NCI-H1105 treated with DMSO at 0.1 percent for 48 hours (cell line): ENCODE measurements at regions not wholly inside any gene's neighbourhood (a gene's known extent, or its start where the extent isn't known, plus 50 kb on each side); places are given as distances from the start of the nearest gene placed in this dataset.

ENCODE experiments used
- DNase-seq: peaks from one replicate; lab custom pipeline; 2025; lab: John Stamatoyannopoulos, UW

DNA sequence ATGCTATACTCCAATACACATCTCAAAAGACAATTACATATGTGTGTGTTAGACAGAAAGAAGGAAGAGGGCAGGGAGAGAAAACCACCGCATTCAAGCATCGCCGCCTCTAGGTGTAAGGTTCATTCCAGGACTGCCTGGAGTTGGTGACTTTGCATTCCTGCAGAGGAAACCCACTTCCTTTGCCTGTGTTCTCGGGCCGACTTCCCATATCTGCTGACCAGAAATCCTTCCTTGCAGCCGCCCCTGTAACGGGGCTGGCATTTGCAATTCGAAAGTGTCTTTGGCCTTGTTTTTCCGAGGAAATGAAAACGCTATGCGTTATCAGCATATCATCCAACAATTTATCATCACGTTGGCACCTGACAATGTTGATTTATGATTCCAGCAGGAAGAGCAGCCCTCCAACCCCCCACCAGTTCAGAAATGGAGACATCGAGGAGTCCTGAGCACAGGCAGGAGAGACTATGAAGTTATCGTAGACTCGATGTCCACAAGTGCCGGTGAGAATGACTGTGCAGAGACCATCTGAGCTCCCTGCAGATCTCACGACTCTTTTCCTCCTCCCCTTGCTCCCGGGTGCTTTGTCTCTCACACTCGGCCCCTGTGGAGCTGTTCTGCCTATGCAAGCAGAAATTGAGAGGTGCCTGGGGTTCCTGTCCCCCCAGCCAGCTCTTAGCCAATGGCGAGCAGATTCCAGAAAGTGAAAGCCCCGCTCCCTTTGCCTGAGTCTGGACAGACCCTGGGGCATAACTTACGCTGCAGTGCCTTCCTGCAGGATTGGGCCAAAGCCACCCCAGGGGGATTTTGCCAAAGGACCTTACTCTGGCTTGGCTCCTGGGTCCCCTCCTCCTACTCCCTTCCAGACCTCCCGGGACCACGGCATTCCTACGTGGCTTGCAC, 68.9 kb upstream of the FOXK1 start:
- DNase-seq = no peak

DNA sequence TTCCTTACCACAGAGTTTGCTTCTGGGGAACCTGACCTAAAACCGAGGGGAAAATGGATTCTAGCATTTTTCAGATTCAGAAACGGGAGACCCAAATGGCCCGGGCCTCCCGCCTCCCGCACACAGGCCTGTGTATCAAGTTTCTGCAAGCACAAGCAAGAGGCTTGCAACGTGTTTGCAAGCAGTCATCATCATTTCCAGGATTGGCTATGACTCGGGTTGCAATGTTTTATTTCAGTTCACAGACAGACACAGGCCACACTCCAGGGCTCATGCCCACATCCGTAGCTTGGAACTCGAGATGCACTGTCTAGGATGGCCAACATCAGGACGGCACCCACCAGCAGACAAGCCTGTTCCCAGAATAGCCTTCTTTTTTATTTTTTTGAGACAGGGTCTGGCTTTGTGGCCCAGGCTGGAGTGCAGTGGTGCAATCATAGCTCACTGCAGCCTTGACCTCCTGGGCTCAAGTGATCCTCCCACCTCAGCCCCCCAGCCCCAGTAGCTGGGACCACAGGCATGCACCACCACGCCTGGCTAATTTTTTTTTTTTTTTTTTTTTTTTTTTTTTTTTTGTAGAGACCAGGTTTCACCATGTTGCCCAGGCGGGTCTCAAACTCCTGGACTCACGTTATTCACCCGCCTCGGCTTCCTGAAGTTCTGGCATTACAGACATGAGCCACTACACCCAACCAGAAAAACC, 68.1 kb upstream of the FOXK1 start:
- no peak for DNase-seq

GRCh38 chr7:4616116-4616515, 66.0 kb upstream of the FOXK1 start:
- DNase-seq = no peak

GRCh38 chr7:4621396-4621795, 60.7 kb upstream of the FOXK1 start:
- DNase-seq = no peak

- no peak for DNase-seq
Measured at GRCh38 chr7:4626318-4626845, 55.7 kb upstream of the FOXK1 start.

DNA sequence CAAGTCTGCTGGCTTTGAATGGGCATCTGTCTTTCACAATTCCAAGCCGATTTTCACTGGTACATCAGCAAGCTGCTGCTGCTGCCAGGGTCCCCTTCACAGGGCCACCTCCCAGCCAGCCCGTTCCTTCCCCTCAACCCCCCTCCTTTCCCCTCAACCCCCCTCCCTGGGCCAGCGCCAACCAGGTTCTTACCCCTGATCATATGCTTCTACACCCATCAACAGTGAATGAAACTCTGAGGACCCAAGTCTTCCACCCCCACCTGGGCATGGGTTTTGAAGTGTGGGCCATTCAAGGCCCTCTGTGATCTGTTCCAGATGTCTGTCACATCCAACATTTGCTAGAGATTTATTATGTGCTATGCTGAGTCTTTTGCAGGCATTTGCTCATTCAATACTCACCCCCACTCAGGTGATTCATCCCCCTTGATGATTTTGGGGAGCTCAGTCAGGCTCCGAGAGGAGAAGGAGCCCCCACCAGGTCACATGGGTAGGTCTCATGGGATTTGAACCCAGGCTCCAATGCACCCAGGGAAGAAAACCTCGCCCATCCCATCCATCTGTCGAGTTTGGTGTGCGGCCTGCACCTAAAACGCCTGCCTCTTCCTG, 52.7 kb upstream of the FOXK1 start:
- no peak for DNase-seq

DNA sequence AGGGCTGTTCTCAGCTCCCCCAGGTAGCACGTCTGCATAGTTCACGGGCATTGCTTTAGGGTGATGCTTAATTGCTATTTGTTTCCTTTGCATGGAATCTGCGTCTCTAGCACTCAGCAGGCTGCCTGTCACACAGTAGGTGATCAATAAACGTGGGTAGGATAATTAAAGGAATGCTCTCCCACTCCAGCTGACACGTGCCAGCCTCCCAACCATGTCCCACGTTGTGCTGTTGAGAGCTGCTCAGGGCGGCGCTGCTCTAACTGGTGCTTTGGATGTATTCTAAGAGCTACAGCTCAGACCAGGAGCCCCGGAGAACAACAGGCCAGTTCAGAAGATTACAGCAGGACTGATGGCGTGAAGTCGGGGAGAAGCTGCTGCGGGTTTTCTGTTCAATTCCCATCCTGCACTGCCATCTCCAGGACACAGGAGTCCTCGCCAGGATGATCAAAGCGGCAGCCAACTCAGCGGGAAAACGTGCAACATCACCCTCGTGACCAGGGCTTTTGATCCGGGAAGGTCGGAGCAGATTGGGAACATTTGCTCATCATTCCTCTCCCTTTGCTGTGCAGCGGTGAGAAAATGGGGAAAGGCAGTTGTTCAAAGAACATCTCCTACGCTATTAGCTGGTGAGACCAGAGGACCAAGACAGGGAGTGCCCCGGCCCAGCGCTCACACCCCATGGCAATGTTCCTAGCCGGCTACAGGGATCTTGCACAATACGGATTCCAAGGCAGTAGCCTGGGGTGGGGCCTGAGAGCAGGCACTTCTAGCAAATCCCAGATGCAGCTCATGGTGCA, 50.5 kb upstream of the FOXK1 start:
- DNase-seq = no peak
